ENCODE measurements at regions not wholly inside any gene's neighbourhood (a gene's known extent, or its start where the extent isn't known, plus 50 kb on each side); places are given as distances from the start of the nearest gene placed in this dataset.
A peak's percentile ranks its signal among the peaks of the same experiment; 100 is the strongest.
"Not testable (repeated sequence)": the region's sequence is repeated elsewhere in the genome, so short reads cannot be mapped to it uniquely, and the experiment has no call there.

DNA sequence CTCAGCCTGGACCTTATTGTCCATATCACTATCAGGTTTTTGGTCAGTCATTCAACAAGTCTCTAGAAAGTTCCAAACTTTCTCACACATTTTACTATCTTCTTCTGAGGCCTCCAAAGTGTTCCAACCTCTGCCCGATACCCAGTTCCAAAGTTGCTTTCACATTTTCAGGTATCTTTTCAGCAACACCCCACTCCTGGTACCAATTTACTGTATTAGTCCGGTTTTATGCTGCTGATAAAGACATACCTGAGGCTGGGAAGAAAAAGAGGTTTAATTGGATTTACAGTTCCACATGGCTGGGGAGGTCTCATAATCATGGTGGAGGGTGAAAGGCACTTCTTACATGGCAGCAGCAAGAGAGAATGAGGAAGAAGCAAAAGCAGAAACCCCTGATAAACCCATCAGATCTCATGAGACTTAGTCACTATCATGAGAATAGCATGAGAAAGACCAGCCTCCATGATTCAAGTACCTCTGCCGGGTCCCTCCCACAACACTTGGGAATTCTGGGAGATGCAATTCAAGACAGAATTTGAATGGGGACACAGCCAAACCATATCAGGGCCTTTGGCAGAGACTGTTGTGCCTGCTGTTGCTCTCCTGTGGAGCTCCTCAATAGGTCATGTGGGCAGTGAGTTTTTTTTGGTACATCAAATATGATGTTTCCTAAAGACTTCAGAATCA is 256.0 kb downstream of the RPLP1 start:
- WGBS (ENCODE audit: insufficient coverage, low lambda C conversion rate), result 100% methylated on average over 1 of the region's 3 CpGs
- H3K27ac ChIP-seq (ENCODE audit: low read length); H3K4me1 ChIP-seq (ENCODE audit: control insufficient read depth, insufficient read depth, low read length); H3K4me3 ChIP-seq (ENCODE audit: low read length); H3K9me3 ChIP-seq (ENCODE audit: control insufficient read depth, low read depth, low read length); DNase-seq; H3K36me3 ChIP-seq (ENCODE audit: control insufficient read depth, insufficient read depth, low read length): not testable (repeated sequence)
- peaks cover 14% of the 10 kb centered on the region for H3K27me3 ChIP-seq (ENCODE audit: control insufficient read depth, insufficient read depth, low read length)

GRCh38 chr15:69712991-69713390 is 260.4 kb downstream of the RPLP1 start:
- Histone ChIP-seq H3K4me1 (ENCODE audit: control insufficient read depth, insufficient read depth, low read length) (peaks cover 12% of the 10 kb centered on the region), H3K27me3 (ENCODE audit: control insufficient read depth, insufficient read depth, low read length) (peaks cover 14% of the 10 kb centered on the region)
- peak; percentile 29 to 43 for DNase-seq

GRCh38 chr15:69713726-69714559 is 261.3 kb downstream of the RPLP1 start:
- Histone ChIP-seq H3K27me3 (ENCODE audit: control insufficient read depth, insufficient read depth, low read length) (peaks cover 15% of the 10 kb centered on the region), H3K9me3 (ENCODE audit: control insufficient read depth, low read depth, low read length) (no peaks in the 10 kb centered on the region), H3K27ac (ENCODE audit: low read length) (no peak overlapping the region), H3K4me1 (ENCODE audit: control insufficient read depth, insufficient read depth, low read length) (peaks cover 12% of the 10 kb centered on the region), H3K4me3 (ENCODE audit: low read length) (no peak overlapping the region), H3K36me3 (ENCODE audit: control insufficient read depth, insufficient read depth, low read length) (no peaks in the 10 kb centered on the region)
- no CpG with 5 or more reads among the region's 9 CpGs for WGBS (ENCODE audit: insufficient coverage, low lambda C conversion rate)
- DNase-seq, result peak; percentile 18 to 43

More at GRCh38 chr15:69712991-69713390, 260.4 kb downstream of the RPLP1 start:
- no peaks in the 10 kb centered on the region for H3K36me3 ChIP-seq (ENCODE audit: control insufficient read depth, insufficient read depth, low read length)
- WGBS (ENCODE audit: insufficient coverage, low lambda C conversion rate), result no CpG with 5 or more reads among the region's 2 CpGs
- no peaks in the 10 kb centered on the region for H3K9me3 ChIP-seq (ENCODE audit: control insufficient read depth, low read depth, low read length)
- no peak overlapping the region for H3K27ac ChIP-seq (ENCODE audit: low read length)
- no peak overlapping the region for H3K4me3 ChIP-seq (ENCODE audit: low read length)

DNA sequence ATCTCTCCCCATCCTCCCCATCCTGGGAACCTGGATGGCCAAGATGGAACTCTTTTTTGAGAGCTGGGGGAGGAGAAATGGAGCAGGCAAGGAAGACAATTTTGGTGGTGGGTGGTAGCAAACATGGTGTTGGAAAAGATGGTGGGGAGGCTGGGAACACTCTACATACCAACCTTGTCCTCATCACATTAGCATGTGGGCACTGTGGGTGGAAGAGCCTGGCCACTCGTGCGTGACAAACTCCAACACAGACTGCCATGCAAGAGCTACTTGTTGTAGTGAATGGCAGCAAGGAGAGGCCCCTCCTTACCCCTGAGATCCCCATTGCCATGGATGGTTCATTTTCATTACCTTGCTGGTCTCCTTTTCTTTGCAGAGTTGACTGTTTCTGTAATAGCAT is 262.6 kb downstream of the RPLP1 start:
- Histone ChIP-seq H3K4me1 (ENCODE audit: control insufficient read depth, insufficient read depth, low read length) (peaks cover 12% of the 10 kb centered on the region), H3K27ac (ENCODE audit: low read length) (no peak overlapping the region), H3K4me3 (ENCODE audit: low read length) (no peak overlapping the region), H3K36me3 (ENCODE audit: control insufficient read depth, insufficient read depth, low read length) (no peaks in the 10 kb centered on the region), H3K9me3 (ENCODE audit: control insufficient read depth, low read depth, low read length) (no peaks in the 10 kb centered on the region), H3K27me3 (ENCODE audit: control insufficient read depth, insufficient read depth, low read length) (peaks cover 18% of the 10 kb centered on the region)
- no peak for DNase-seq
- no CpG with 5 or more reads among the region's 2 CpGs for WGBS (ENCODE audit: insufficient coverage, low lambda C conversion rate)

- WGBS (ENCODE audit: insufficient coverage, low lambda C conversion rate), result no CpG with 5 or more reads among the region's 2 CpGs
- Histone ChIP-seq H3K36me3 (ENCODE audit: control insufficient read depth, insufficient read depth, low read length) (no peaks in the 10 kb centered on the region), H3K4me1 (ENCODE audit: control insufficient read depth, insufficient read depth, low read length) (peaks cover 7% of the 10 kb centered on the region), H3K27ac (ENCODE audit: low read length) (no peak overlapping the region), H3K9me3 (ENCODE audit: control insufficient read depth, low read depth, low read length) (no peaks in the 10 kb centered on the region), H3K27me3 (ENCODE audit: control insufficient read depth, insufficient read depth, low read length) (peaks cover 20% of the 10 kb centered on the region), H3K4me3 (ENCODE audit: low read length) (no peak overlapping the region)
- no peak for DNase-seq
Observed at GRCh38 chr15:69718436-69718835, 265.8 kb downstream of the RPLP1 start.

GRCh38 chr15:69718916-69719315 is 266.3 kb downstream of the RPLP1 start:
- no peak overlapping the region for H3K4me3 ChIP-seq (ENCODE audit: low read length)
- no peaks in the 10 kb centered on the region for H3K36me3 ChIP-seq (ENCODE audit: control insufficient read depth, insufficient read depth, low read length)
- peaks cover 22% of the 10 kb centered on the region for H3K27me3 ChIP-seq (ENCODE audit: control insufficient read depth, insufficient read depth, low read length)
- no peak overlapping the region for H3K27ac ChIP-seq (ENCODE audit: low read length)
- DNase-seq, result no peak
- 83% methylated on average over 1 of the region's 4 CpGs for WGBS (ENCODE audit: insufficient coverage, low lambda C conversion rate)
- H3K9me3 ChIP-seq (ENCODE audit: control insufficient read depth, low read depth, low read length), result no peaks in the 10 kb centered on the region
- peaks cover 2% of the 10 kb centered on the region for H3K4me1 ChIP-seq (ENCODE audit: control insufficient read depth, insufficient read depth, low read length)

GRCh38 chr15:69719527-69720240 is 267.1 kb downstream of the RPLP1 start:
- Histone ChIP-seq H3K27me3 (ENCODE audit: control insufficient read depth, insufficient read depth, low read length) (peaks cover 23% of the 10 kb centered on the region), H3K36me3 (ENCODE audit: control insufficient read depth, insufficient read depth, low read length) (no peaks in the 10 kb centered on the region), H3K4me1 (ENCODE audit: control insufficient read depth, insufficient read depth, low read length) (no peaks in the 10 kb centered on the region), H3K9me3 (ENCODE audit: control insufficient read depth, low read depth, low read length) (no peaks in the 10 kb centered on the region), H3K4me3 (ENCODE audit: low read length) (no peak overlapping the region), H3K27ac (ENCODE audit: low read length) (no peak overlapping the region)
- WGBS (ENCODE audit: insufficient coverage, low lambda C conversion rate), result no CpG with 5 or more reads among the region's 4 CpGs
- peak; percentile 18 to 19 for DNase-seq

DNA sequence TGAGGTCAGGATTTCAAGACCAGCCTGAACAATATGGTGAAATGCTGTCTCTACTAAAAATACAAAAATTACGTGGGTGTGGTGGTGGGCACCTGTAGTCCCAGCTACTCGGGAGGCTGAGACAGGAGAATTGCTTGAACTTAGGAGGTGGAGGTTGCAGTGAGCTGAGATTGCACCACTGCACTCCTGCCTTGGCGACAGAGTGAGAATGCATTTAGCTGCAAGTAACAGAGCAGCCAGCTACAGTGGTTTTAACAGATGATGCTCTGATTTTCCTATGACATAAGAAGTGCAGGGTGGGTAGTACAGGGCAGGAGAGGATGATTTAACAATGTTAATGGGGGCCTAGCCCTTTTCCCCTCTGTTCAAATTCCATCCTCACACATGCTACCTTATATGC is 267.9 kb downstream of the RPLP1 start:
- WGBS (ENCODE audit: insufficient coverage, low lambda C conversion rate), result no CpG with 5 or more reads among the region's 3 CpGs
- H3K36me3 ChIP-seq (ENCODE audit: control insufficient read depth, insufficient read depth, low read length), result no peaks in the 10 kb centered on the region
- H3K27ac ChIP-seq (ENCODE audit: low read length), result no peak overlapping the region
- H3K27me3 ChIP-seq (ENCODE audit: control insufficient read depth, insufficient read depth, low read length), result peaks cover 25% of the 10 kb centered on the region
- H3K4me3 ChIP-seq (ENCODE audit: low read length), result no peak overlapping the region
- H3K9me3 ChIP-seq (ENCODE audit: control insufficient read depth, low read depth, low read length), result no peaks in the 10 kb centered on the region
- no peak for DNase-seq
- no peaks in the 10 kb centered on the region for H3K4me1 ChIP-seq (ENCODE audit: control insufficient read depth, insufficient read depth, low read length)

DNA sequence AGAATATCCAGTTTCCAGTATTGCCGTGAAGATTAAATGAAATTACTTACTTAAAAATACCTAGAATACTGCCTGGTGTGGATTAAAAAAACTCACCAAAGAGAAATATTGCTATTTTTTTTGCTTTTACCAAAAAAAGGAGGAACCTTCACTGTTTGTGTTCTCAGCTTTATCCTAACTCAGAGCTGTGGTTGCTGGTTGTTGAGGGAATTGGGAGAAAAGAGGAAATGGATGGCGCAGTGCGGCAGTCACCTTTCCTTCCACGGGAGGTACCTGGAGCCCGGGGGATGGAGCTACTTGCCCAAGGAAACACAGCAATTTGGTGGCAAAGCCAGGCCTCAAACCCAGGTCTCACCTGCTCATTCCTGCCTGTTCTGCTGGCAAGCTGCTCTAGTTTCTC is 270.3 kb downstream of the RPLP1 start:
- Histone ChIP-seq H3K4me3 (ENCODE audit: low read length) (no peak overlapping the region), H3K36me3 (ENCODE audit: control insufficient read depth, insufficient read depth, low read length) (no peaks in the 10 kb centered on the region), H3K27me3 (ENCODE audit: control insufficient read depth, insufficient read depth, low read length) (peaks cover 33% of the 10 kb centered on the region), H3K4me1 (ENCODE audit: control insufficient read depth, insufficient read depth, low read length) (no peaks in the 10 kb centered on the region), H3K27ac (ENCODE audit: low read length) (no peak overlapping the region), H3K9me3 (ENCODE audit: control insufficient read depth, low read depth, low read length) (no peaks in the 10 kb centered on the region)
- no peak for DNase-seq
- WGBS (ENCODE audit: insufficient coverage, low lambda C conversion rate), result no CpG with 5 or more reads among the region's 5 CpGs

GRCh38 chr15:69723404-69724096 is 270.9 kb downstream of the RPLP1 start:
- no peak overlapping the region for H3K4me3 ChIP-seq (ENCODE audit: low read length)
- H3K9me3 ChIP-seq (ENCODE audit: control insufficient read depth, low read depth, low read length), result no peaks in the 10 kb centered on the region
- H3K27ac ChIP-seq (ENCODE audit: low read length), result no peak overlapping the region
- no peaks in the 10 kb centered on the region for H3K4me1 ChIP-seq (ENCODE audit: control insufficient read depth, insufficient read depth, low read length)
- H3K27me3 ChIP-seq (ENCODE audit: control insufficient read depth, insufficient read depth, low read length), result peaks cover 33% of the 10 kb centered on the region
- H3K36me3 ChIP-seq (ENCODE audit: control insufficient read depth, insufficient read depth, low read length), result no peaks in the 10 kb centered on the region
- no peak for DNase-seq
- no CpG with 5 or more reads among the region's 7 CpGs for WGBS (ENCODE audit: insufficient coverage, low lambda C conversion rate)
